ENCODE measurements at regions not wholly inside any gene's neighbourhood (a gene's known extent, or its start where the extent isn't known, plus 50 kb on each side); places are given as distances from the start of the nearest gene placed in this dataset.

- TF ChIP-seq POLR2AphosphoS5 (IDR thresholded peaks at IDR 0.05; ENCODE audit: insufficient read depth in 1 of 2, low read depth in 1 of 2): no peak
- no peak for TF ChIP-seq POLR2A (IDR thresholded peaks at IDR 0.05)
- TF ChIP-seq CTCF (IDR thresholded peaks at IDR 0.05): no peak
- Histone ChIP-seq H3K4me1 (no peaks in the 10 kb centered on the region), H3K27me3 (no peaks in the 10 kb centered on the region), H3K4me3 (no peak overlapping the region), H3K27ac (no peak overlapping the region), H3K9me3 (no peaks in the 10 kb centered on the region), H3K36me3 (no peaks in the 10 kb centered on the region)
- intact Hi-C loops (cut with DNase I): no loop called here
- DNase-seq (ENCODE audit: extremely low spot score in 2 of 2): no peak
Measured at GRCh38 chr1:104884939-104885338, 1135.2 kb downstream of the AMY1C start.

DNA sequence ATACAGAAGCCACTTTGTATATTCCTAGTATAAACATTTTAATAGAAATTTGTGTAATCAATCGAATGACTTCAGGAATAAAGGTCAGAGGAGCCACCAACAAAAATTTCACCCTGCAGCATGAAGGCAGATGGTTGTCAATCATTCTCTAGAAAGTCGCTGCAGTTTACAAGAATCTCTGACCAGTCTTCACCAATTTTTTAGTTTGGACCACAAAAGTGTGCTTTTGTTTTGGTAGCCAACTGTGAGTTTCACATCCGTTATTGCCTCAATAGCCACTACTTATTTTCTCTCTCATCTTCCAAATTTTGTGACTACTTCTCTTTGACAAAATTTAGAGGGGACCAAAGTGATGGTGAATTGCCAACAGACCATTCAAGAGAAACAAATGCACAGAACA, 1155.6 kb downstream of the AMY1C start:
- H3K4me3 ChIP-seq: no peak overlapping the region
- no peaks in the 10 kb centered on the region for H3K4me1 ChIP-seq
- H3K27me3 ChIP-seq: no peaks in the 10 kb centered on the region
- TF ChIP-seq CTCF (IDR thresholded peaks at IDR 0.05): no peak
- TF ChIP-seq POLR2AphosphoS5 (IDR thresholded peaks at IDR 0.05; ENCODE audit: insufficient read depth in 1 of 2, low read depth in 1 of 2): no peak
- no peak for TF ChIP-seq POLR2A (IDR thresholded peaks at IDR 0.05)
- intact Hi-C loops (cut with DNase I): no loop called here
- H3K27ac ChIP-seq: no peak overlapping the region
- no peak for DNase-seq (ENCODE audit: extremely low spot score in 2 of 2)
- no peaks in the 10 kb centered on the region for H3K9me3 ChIP-seq
- no peaks in the 10 kb centered on the region for H3K36me3 ChIP-seq

DNA sequence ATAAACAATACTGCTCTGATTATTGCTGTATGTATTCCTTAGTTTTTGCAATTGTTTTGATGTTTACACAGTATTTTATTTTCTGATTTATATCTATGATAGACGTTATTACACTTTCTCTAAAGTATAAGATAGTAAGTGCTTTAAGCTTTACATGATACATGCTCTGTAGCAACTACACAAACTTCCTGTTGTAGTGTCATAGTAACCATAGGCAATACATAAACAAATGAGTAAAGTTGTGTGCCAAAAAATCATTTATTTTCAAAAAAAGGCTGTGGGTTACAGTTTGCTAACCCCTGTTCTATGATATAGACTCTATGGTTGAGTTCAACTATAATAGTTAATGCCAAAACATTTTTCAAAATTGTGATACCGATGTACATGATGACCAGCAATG, 1156.4 kb downstream of the AMY1C start:
- Histone ChIP-seq H3K27ac (no peak overlapping the region), H3K9me3 (no peaks in the 10 kb centered on the region), H3K36me3 (no peaks in the 10 kb centered on the region), H3K4me3 (no peak overlapping the region), H3K27me3 (no peaks in the 10 kb centered on the region), H3K4me1 (no peaks in the 10 kb centered on the region)
- DNase-seq (ENCODE audit: extremely low spot score in 2 of 2): no peak
- no peak for TF ChIP-seq POLR2A (IDR thresholded peaks at IDR 0.05)
- no peak for TF ChIP-seq POLR2AphosphoS5 (IDR thresholded peaks at IDR 0.05; ENCODE audit: insufficient read depth in 1 of 2, low read depth in 1 of 2)
- TF ChIP-seq CTCF (IDR thresholded peaks at IDR 0.05): no peak
- intact Hi-C loops (cut with DNase I): no loop called here

DNA sequence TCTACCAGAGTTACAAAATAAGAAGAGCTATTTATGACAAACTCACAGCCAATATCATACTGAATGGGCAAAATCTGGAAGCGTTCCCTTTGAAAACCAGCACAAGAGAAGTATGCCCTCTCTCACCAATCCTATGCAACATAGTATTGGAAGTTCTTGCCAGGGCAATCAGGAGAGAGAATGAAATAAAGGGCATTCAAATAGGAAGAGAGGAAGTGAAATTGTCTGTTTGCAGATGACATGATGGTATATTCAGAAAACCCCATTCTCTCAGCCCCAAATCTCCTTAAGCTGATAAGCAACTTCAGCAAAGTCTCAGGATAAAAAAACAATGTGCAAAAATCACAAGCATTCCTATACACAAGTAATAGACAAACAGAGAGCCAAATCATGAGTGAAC, 1169.5 kb downstream of the AMY1C start:
- Histone ChIP-seq H3K9me3 (no peaks in the 10 kb centered on the region), H3K4me3 (no peak overlapping the region), H3K4me1 (no peaks in the 10 kb centered on the region), H3K27me3 (no peaks in the 10 kb centered on the region), H3K27ac (no peak overlapping the region), H3K36me3 (no peaks in the 10 kb centered on the region)
- intact Hi-C loops (cut with DNase I): no loop called here
- no peak for DNase-seq (ENCODE audit: extremely low spot score in 2 of 2)
- no peak for TF ChIP-seq POLR2AphosphoS5 (IDR thresholded peaks at IDR 0.05; ENCODE audit: insufficient read depth in 1 of 2, low read depth in 1 of 2)
- TF ChIP-seq POLR2A (IDR thresholded peaks at IDR 0.05): no peak
- no peak for TF ChIP-seq CTCF (IDR thresholded peaks at IDR 0.05)

DNA sequence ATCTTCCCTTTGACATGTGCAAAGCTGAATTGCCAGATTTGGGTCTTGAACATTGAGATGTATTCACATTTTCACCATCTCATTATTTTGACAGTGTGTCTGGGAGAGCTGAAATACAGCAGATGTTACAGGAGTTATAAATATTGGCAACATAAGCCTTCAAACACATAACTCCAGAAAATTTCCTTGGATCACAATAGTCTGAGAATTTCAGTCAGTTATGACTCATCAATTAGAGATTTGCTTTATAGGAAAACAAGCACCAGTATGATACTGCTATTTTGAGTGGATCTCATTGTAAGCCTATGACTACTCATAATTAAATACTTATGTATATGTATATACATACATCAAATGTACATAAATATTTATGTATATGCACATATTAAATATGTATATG, 1171.8 kb downstream of the AMY1C start:
- no peak for DNase-seq (ENCODE audit: extremely low spot score in 2 of 2)
- no peaks in the 10 kb centered on the region for H3K36me3 ChIP-seq
- no peak overlapping the region for H3K27ac ChIP-seq
- H3K27me3 ChIP-seq: no peaks in the 10 kb centered on the region
- H3K9me3 ChIP-seq: no peaks in the 10 kb centered on the region
- intact Hi-C loops (cut with DNase I): no loop called here
- no peak overlapping the region for H3K4me3 ChIP-seq
- H3K4me1 ChIP-seq: no peaks in the 10 kb centered on the region
- no peak for TF ChIP-seq POLR2A (IDR thresholded peaks at IDR 0.05)
- TF ChIP-seq CTCF (IDR thresholded peaks at IDR 0.05): no peak
- no peak for TF ChIP-seq POLR2AphosphoS5 (IDR thresholded peaks at IDR 0.05; ENCODE audit: insufficient read depth in 1 of 2, low read depth in 1 of 2)
